K562 (cell line): ENCODE measurements at regions not wholly inside any gene's neighbourhood (a gene's known extent, or its start where the extent isn't known, plus 50 kb on each side); places are given as distances from the start of the nearest gene placed in this dataset.

Experiments used
- ATAC-seq: fragments of 200-7000 bp; cut with Tn5 transposase; 3 replicates; pipeline ENCODE4 v1.9.1; 2020; ENCODE audit warnings: moderate library complexity
- BruUV-seq: library from RNA; stranded (reverse); fragments of 400-500 nt; replicated peaks from 2 replicates; lab custom pipeline; 2021; lab: Mats Ljungman, UMichigan
- CTCF ChIA-PET: fragments of 300-600 bp; formaldehyde crosslinking; extraction: SDS; loops from one replicate; lab custom pipeline; 2021; ENCODE audit warnings: low intra/inter-chr PET ratio; lab: Yijun Ruan, JAX
- POLR2A ChIA-PET: fragments of 300-600, 350-650 bp; sonication (Branson Sonifier 250); formaldehyde crosslinking; extraction: SDS; loops from one replicate; lab custom pipeline; 2021; ENCODE audit warnings: antibody characterized with exemption, inconsistent platforms; lab: Yijun Ruan, JAX
- DNase-seq, 4 experiments: peaks; one replicate each; pipeline versions ENCODE4 v3.0.0 to v3.0.0-alpha.2; 2011 to 2018; ENCODE audit warnings: low spot score in 3 of 4, mixed read lengths in 3 of 4; ENCODE audit errors: extremely low read depth in 1 of 4
- FAIRE-seq: peaks from 2 replicates; lab custom pipeline; 2011; peaks lifted over from hg19 to GRCh38; lab: Jason Lieb, UNC
- H2AFZ ChIP-seq: 2 replicates; pipeline ENCODE4 v1.6.0; 2011; ENCODE audit warnings: low read depth, low read length, control low read depth, inconsistent platforms
- H3K27ac ChIP-seq: fragments of 200-600 bp; 3 replicates; pipeline ENCODE4 v1.8.0; 2011; ENCODE audit warnings: low read depth, mild to moderate bottlenecking, control low read depth, inconsistent platforms, low read length, moderate library complexity, mixed read lengths; ENCODE audit errors: extremely low read depth
- H3K27me3 ChIP-seq, 2 experiments: fragments of 300-600 bp in 1 of 2; 2 replicates in 1 of 2; 3 replicates in 1 of 2; pipeline versions ENCODE4 v1.6.0 to v1.8.0; 2011; ENCODE audit warnings: inconsistent platforms in 2 of 2, low read length in 2 of 2, mild to moderate bottlenecking in 1 of 2, mixed read lengths in 1 of 2, moderate library complexity in 1 of 2; ENCODE audit not compliant: control insufficient read depth in 2 of 2, insufficient read depth in 2 of 2
- H3K36me3 ChIP-seq: fragments of 300-600 bp; 3 replicates; pipeline ENCODE4 v1.8.0; 2011; ENCODE audit warnings: mild to moderate bottlenecking, low read length, inconsistent platforms; ENCODE audit not compliant: control insufficient read depth, insufficient read depth
- H3K4me1 ChIP-seq, 2 experiments: fragments of 200-600 bp in 1 of 2; replicated peaks in 1 of 2; 2 replicates in 1 of 2; 3 replicates in 1 of 2; pipeline versions ENCODE4 v1.5.1 to v1.8.0; 2011; ENCODE audit warnings: inconsistent platforms in 2 of 2, low read length in 2 of 2, mild to moderate bottlenecking in 1 of 2, mixed read lengths in 1 of 2, moderate library complexity in 1 of 2; ENCODE audit not compliant: control insufficient read depth in 2 of 2, insufficient read depth in 2 of 2
- H3K4me2 ChIP-seq: 2 replicates; pipeline ENCODE4 v1.6.1; 2011; ENCODE audit warnings: low read length, control low read depth, inconsistent platforms, mixed read lengths; ENCODE audit not compliant: insufficient read depth
- H3K4me3 ChIP-seq: fragments of 200-600 bp; sonication (generic), shearing (Covaris generic); 2 replicates; pipeline ENCODE4 v1.5.1; 2016; ENCODE audit warnings: control low read depth, inconsistent platforms
- H3K79me2 ChIP-seq: fragments of 200-600 bp; 3 replicates; pipeline ENCODE4 v1.8.0; 2011; ENCODE audit warnings: low read length, inconsistent platforms; ENCODE audit not compliant: control insufficient read depth, insufficient read depth
- H3K9ac ChIP-seq, 2 experiments: 2 replicates each; pipeline versions ENCODE4 v1.6.0 to v1.6.1; 2011; ENCODE audit warnings: low read depth in 2 of 2, low read length in 2 of 2, control low read depth in 1 of 2, inconsistent platforms in 1 of 2, mild to moderate bottlenecking in 1 of 2, mixed read lengths in 1 of 2; ENCODE audit not compliant: insufficient read depth in 1 of 2
- H3K9me1 ChIP-seq: one replicate; pipeline ENCODE4 v1.6.0; 2011; ENCODE audit warnings: inconsistent platforms, mild to moderate bottlenecking, low read length, moderate library complexity; ENCODE audit not compliant: control insufficient read depth, insufficient read depth
- H3K9me3 ChIP-seq: replicated peaks from 2 replicates; pipeline ENCODE4 v1.5.1; 2011; ENCODE audit warnings: low read depth, low read length, inconsistent platforms; ENCODE audit not compliant: control insufficient read depth, insufficient read depth
- H4K20me1 ChIP-seq: replicated peaks from 2 replicates; pipeline ENCODE4 v1.6.1; 2011; ENCODE audit warnings: low read length, inconsistent platforms, mixed read lengths; ENCODE audit not compliant: control insufficient read depth, insufficient read depth
- HDAC1 ChIP-seq, 2 experiments: fragments of 450-650 bp; IDR thresholded peaks; 2 replicates each; pipeline ENCODE4 v1.6.1; 2016 to 2017; ENCODE audit warnings: inconsistent platforms in 1 of 2, mild to moderate bottlenecking in 1 of 2, moderate library complexity in 1 of 2
- HMGN3 ChIP-seq: IDR thresholded peaks from 2 replicates; pipeline ENCODE4 v1.6.1; 2011; ENCODE audit warnings: borderline replicate concordance, low read depth, mild to moderate bottlenecking, mixed read lengths, low read length; ENCODE audit not compliant: insufficient read length; ENCODE audit errors: extremely low read depth
- POU5F1 ChIP-seq: fragments of 150-350 bp; IDR thresholded peaks from 2 replicates; pipeline ENCODE4 v1.6.1; 2014; ENCODE audit warnings: borderline replicate concordance, low read length, low read depth, mild to moderate bottlenecking; ENCODE audit not compliant: partially characterized antibody
- SUPT5H ChIP-seq: fragments of 450-650 bp; IDR thresholded peaks from 2 replicates; pipeline ENCODE4 v1.6.1; 2016
- WGBS: fragments of 100-300 bp; shearing (Covaris generic); methylation state at CpG from one replicate; pipeline ENCODE4 v1.1.6; 2016; ENCODE audit warnings: low coverage, mixed read lengths; ENCODE audit not compliant: insufficient coverage; ENCODE audit errors: missing lambda C conversion rate; 5-methylcytosine and 5-hydroxymethylcytosine counted together
- in situ Hi-C: fragments of 300-500 bp; cut with MboI; formaldehyde crosslinking; loops from 4 replicates; pipeline ENCODE4 v1.15.0; 2018; ENCODE audit warnings: inconsistent platforms, mixed read lengths
- intact Hi-C: fragments of 100-400 bp; cut with micrococcal nuclease; formaldehyde crosslinking; loops from 2 replicates; pipeline ENCODE4 v1.14.2; 2022
- TF ChIP-seq, protein P1 (sequence below): fragments of 250-450 bp; sonication (Bioruptor Pico); IDR thresholded peaks from 2 replicates; pipeline ENCODE4 v1.4.0; 2020; ENCODE audit warnings: mild to moderate bottlenecking, moderate library complexity
- TF ChIP-seq, protein P2 (sequence below): sonication (generic); IDR thresholded peaks from 2 replicates; pipeline ENCODE4 v1.6.1; 2016
- TF ChIP-seq, protein P3 (sequence below): sonication (generic); formaldehyde crosslinking; IDR thresholded peaks from 2 replicates; pipeline ENCODE4 v1.8.1; 2022; ENCODE audit warnings: missing genetic modification reagents
- TF ChIP-seq, protein P4 (sequence below): fragments of 200-800 bp; sonication (Bioruptor generic); IDR thresholded peaks from 2 replicates; pipeline ENCODE4 v1.6.1; 2017; ENCODE audit warnings: missing genetic modification characterization, missing compliant biosample characterization

DNA sequence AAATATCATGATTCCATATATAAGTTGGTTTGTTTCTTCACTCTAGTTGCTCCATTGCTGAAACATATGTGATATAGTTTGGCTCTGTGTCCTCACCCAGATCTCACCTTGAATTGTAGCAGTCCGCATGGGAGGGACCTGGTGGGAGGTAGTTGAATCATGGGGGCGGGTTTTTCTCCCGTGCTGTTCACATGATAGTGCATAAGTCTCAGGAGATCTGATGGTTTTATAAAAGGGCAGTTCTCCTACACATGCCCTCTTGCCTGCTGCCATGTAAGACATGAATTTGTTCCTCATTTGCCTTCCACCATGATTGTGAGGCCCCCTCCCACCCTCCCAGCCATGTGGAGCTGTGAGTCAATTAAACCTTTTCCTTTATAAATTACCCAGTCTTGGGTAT is 915.5 kb downstream of the KCNJ2 start:
- intact Hi-C loops: no loop called here
- Histone ChIP-seq H3K9me1 (no peaks in the 10 kb centered on the region), H4K20me1 (no peaks in the 10 kb centered on the region), H3K27ac (no peak overlapping the region), H3K4me2 (no peak overlapping the region), H3K27me3 (no peaks in the 10 kb centered on the region), H3K4me1 (no peaks in the 10 kb centered on the region), H3K9me3 (no peaks in the 10 kb centered on the region), H2AFZ (no peak overlapping the region), H3K79me2 (no peaks in the 10 kb centered on the region), H3K4me3 (no peak overlapping the region), H3K36me3 (no peaks in the 10 kb centered on the region), H3K9ac (no peak overlapping the region)
- in situ Hi-C loops: no loop called here
- ChIA-PET POLR2A (no interaction called here), CTCF (no interaction called here)
- ATAC-seq: no peak
- no peak for FAIRE-seq
- DNase-seq: no peak
- TF ChIP-seq HMGN3: no peak
- no peak for TF ChIP-seq POU5F1
- TF ChIP-seq, protein P1, sequence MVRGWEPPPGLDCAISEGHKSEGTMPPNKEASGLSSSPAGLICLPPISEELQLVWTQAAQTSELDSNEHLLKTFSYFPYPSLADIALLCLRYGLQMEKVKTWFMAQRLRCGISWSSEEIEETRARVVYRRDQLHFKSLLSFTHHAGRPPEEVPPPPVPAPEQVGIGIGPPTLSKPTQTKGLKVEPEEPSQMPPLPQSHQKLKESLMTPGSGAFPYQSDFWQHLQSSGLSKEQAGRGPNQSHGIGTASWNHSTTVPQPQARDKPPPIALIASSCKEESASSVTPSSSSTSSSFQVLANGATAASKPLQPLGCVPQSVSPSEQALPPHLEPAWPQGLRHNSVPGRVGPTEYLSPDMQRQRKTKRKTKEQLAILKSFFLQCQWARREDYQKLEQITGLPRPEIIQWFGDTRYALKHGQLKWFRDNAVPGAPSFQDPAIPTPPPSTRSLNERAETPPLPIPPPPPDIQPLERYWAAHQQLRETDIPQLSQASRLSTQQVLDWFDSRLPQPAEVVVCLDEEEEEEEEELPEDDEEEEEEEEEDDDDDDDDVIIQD: no peak
- TF ChIP-seq, protein P2, sequence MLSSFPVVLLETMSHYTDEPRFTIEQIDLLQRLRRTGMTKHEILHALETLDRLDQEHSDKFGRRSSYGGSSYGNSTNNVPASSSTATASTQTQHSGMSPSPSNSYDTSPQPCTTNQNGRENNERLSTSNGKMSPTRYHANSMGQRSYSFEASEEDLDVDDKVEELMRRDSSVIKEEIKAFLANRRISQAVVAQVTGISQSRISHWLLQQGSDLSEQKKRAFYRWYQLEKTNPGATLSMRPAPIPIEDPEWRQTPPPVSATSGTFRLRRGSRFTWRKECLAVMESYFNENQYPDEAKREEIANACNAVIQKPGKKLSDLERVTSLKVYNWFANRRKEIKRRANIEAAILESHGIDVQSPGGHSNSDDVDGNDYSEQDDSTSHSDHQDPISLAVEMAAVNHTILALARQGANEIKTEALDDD: no peak
- TF ChIP-seq SUPT5H: no peak
- TF ChIP-seq, protein P3, sequence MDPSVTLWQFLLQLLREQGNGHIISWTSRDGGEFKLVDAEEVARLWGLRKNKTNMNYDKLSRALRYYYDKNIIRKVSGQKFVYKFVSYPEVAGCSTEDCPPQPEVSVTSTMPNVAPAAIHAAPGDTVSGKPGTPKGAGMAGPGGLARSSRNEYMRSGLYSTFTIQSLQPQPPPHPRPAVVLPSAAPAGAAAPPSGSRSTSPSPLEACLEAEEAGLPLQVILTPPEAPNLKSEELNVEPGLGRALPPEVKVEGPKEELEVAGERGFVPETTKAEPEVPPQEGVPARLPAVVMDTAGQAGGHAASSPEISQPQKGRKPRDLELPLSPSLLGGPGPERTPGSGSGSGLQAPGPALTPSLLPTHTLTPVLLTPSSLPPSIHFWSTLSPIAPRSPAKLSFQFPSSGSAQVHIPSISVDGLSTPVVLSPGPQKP (CRISPR knock-in tag): no peak
- TF ChIP-seq, protein P4, sequence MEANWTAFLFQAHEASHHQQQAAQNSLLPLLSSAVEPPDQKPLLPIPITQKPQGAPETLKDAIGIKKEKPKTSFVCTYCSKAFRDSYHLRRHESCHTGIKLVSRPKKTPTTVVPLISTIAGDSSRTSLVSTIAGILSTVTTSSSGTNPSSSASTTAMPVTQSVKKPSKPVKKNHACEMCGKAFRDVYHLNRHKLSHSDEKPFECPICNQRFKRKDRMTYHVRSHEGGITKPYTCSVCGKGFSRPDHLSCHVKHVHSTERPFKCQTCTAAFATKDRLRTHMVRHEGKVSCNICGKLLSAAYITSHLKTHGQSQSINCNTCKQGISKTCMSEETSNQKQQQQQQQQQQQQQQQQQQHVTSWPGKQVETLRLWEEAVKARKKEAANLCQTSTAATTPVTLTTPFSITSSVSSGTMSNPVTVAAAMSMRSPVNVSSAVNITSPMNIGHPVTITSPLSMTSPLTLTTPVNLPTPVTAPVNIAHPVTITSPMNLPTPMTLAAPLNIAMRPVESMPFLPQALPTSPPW: no peak
- no peak for TF ChIP-seq HDAC1 (IDR thresholded peaks at IDR 0.05)
- no TSS peak for BruUV-seq
- 0% methylated on average over 3 of the region's 3 CpGs for WGBS
